HEK293 (cell line): ENCODE measurements at regions not wholly inside any gene's neighbourhood (a gene's known extent, or its start where the extent isn't known, plus 50 kb on each side); places are given as distances from the start of the nearest gene placed in this dataset.

Source experiments
- CTCF ChIP-seq: fragments of 450-650 bp; formaldehyde crosslinking; IDR thresholded peaks from 2 replicates; pipeline ENCODE4 v1.5.1; 2016; ENCODE audit warnings: missing biosample characterization, missing genetic modification characterization
- REST ChIP-seq: fragments of 450-650 bp; formaldehyde crosslinking; IDR thresholded peaks from 2 replicates; pipeline ENCODE4 v1.5.1; 2016; ENCODE audit warnings: missing biosample characterization, missing genetic modification characterization
- ZNF18 ChIP-seq: fragments of 450-650 bp; formaldehyde crosslinking; IDR thresholded peaks from 2 replicates; pipeline ENCODE4 v1.5.1; 2016; ENCODE audit warnings: missing biosample characterization, missing genetic modification characterization
- ZNF548 ChIP-seq: fragments of 450-650 bp; formaldehyde crosslinking; IDR thresholded peaks from 2 replicates; pipeline ENCODE4 v1.5.1; 2016; ENCODE audit warnings: missing biosample characterization, missing genetic modification characterization
- ZSCAN4 ChIP-seq: fragments of 450-650 bp; formaldehyde crosslinking; IDR thresholded peaks from 2 replicates; pipeline ENCODE4 v1.5.1; 2017; ENCODE audit warnings: missing biosample characterization, missing genetic modification characterization

- no peak for TF ChIP-seq CTCF (tag by site-specific recombination)
- TF ChIP-seq ZNF18 (tag by site-specific recombination): no peak
- no peak for TF ChIP-seq REST (tag by site-specific recombination)
- no peak for TF ChIP-seq ZNF548
- TF ChIP-seq ZSCAN4 (tag by site-specific recombination): no peak
Measured at GRCh38 chr13:65932013-65932412, 1298.1 kb downstream of the PCDH9 start.
